ENCODE measurements at regions not wholly inside any gene's neighbourhood (a gene's known extent, or its start where the extent isn't known, plus 50 kb on each side); places are given as distances from the start of the nearest gene placed in this dataset.

- TF ChIP-seq EZH2 (IDR thresholded peaks at IDR 0.05; ENCODE audit: insufficient read depth, poor library complexity, severe bottlenecking), result no peak
- no peak for TF ChIP-seq EZH2phosphoT487 (IDR thresholded peaks at IDR 0.05; ENCODE audit: insufficient read depth, low read depth)
Observed at GRCh38 chr6:163862701-163863100, 448.2 kb downstream of the QKI start.
